GM12873 (cell line): ENCODE measurements at regions not wholly inside any gene's neighbourhood (a gene's known extent, or its start where the extent isn't known, plus 50 kb on each side); places are given as distances from the start of the nearest gene placed in this dataset.

Experiments used
- TF ChIP-seq, protein P1 (sequence below): IDR thresholded peaks from 2 replicates; pipeline ENCODE4 v1.5.1; 2012; ENCODE audit warnings: low read depth, mild to moderate bottlenecking, moderate library complexity, low read length, control low read depth; ENCODE audit not compliant: insufficient read depth; ENCODE audit errors: missing control alignments

DNA sequence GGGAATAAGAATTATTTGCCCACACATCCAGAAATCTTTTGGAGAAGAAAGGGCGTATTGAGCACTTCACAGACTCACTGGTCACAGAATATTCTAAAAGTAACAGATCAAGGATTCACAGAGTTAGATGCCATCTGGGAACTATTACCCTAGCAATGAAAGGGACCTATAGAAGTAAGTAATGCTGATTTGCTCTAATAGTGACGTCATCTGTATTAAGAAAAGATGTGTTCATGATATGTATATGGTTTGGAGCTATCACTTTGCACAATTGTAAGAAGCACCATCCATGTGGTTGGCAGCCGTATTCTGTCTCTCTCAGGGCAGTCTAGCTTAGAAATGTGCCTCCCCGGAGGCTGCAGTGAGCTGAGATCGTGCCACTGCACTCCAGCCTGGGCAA, 52.8 kb upstream of the SV2C start:
- TF ChIP-seq, protein P1, sequence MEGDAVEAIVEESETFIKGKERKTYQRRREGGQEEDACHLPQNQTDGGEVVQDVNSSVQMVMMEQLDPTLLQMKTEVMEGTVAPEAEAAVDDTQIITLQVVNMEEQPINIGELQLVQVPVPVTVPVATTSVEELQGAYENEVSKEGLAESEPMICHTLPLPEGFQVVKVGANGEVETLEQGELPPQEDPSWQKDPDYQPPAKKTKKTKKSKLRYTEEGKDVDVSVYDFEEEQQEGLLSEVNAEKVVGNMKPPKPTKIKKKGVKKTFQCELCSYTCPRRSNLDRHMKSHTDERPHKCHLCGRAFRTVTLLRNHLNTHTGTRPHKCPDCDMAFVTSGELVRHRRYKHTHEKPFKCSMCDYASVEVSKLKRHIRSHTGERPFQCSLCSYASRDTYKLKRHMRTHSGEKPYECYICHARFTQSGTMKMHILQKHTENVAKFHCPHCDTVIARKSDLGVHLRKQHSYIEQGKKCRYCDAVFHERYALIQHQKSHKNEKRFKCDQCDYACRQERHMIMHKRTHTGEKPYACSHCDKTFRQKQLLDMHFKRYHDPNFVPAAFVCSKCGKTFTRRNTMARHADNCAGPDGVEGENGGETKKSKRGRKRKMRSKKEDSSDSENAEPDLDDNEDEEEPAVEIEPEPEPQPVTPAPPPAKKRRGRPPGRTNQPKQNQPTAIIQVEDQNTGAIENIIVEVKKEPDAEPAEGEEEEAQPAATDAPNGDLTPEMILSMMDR, result no peak

DNA sequence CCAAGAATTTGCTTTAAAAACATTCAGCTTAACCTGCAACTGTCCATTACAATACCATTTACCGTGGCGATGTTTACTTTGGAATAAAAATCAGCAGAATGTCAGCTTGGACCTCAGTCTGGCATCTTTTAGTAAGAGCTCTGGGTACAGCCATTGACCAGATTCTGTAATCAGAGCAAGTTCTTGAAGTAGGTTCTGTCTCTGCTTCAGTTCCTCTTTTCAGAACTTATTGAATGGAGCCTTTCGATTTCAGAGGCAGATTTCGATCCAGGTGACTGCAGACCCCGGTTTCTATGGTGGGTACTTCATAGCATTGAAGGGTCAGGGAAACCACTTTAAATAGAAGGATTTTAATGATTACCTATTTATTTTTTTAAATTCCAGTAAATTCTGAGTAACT, 53.4 kb upstream of the SV2C start:
- TF ChIP-seq, protein P1, result no peak

DNA sequence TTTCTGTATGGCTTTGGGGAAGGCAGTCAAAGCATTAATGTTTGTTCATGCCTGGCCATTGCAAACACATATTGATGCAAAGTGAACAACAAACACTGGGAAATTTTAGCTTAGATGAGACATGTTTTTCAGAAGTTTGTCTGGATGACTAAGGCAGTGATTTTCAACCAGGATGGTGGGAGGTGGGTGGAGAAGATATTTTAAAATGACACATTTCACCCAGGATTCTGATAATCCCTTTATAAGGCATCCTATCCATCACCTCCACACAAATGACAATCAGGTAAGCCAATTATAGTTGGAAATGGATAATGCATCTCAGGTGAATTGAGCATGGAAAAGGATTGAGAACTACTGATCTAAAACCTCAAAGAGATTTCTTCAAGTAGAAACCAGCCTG, 57.4 kb upstream of the SV2C start:
- TF ChIP-seq, protein P1, result no peak

GRCh38 chr5:76025069-76025468, 58.1 kb upstream of the SV2C start:
- TF ChIP-seq, protein P1, result no peak

- TF ChIP-seq, protein P1, result no peak
Measured at GRCh38 chr5:76022611-76023010, 60.6 kb upstream of the SV2C start.

DNA sequence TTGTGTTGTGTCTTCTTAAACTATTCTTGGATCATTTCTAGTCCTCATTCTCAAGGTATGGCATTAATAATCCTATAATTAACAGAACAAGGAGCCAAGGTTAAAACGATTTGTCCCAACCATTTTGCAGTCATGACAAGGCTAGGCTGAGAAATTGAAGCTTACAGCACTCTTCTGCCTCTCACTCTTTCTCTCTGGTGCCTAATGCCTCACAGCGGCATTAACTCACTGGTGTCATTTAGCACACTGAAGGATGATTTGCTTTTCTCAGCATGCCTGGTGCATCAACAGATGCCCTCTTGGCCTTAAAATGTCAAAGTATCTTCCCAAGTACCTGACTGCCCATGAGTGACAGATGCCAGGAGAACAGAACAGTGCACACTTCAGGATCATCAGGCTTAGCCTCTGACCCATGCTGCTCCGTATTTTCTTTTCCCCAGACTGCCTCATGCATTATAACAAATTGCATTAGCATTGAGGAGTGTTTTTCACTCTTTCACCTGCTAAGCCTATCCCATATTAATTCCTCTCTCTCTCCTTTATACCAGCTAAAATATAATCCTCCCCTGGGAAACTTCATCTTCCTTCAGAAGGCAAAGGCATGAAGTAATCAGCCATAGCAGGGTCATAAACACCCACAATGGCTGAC, 61.1 kb upstream of the SV2C start:
- TF ChIP-seq, protein P1, result no peak

DNA sequence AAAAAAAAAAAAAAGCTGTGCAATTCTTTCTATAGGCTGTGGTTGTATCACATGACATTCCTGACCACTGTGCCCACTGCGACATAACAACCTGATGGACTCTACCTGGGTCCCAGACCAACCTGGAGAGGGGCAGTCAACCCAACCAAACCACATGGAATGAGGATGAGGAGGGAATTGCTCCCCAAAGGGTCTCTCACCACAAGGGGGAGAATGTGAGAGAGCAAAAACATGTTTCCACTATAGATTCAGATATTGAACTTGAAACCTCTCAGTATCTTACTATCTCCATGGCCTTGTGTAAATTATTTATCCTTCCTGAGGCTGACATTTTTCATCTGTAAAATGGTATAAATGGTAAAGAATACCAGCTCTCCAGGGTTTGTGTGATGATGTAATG, 66.9 kb upstream of the SV2C start:
- TF ChIP-seq, protein P1, result peak; percentile 28
